ENCODE measurements at regions not wholly inside any gene's neighbourhood (a gene's known extent, or its start where the extent isn't known, plus 50 kb on each side); places are given as distances from the start of the nearest gene placed in this dataset.
"Not testable (repeated sequence)": the region's sequence is repeated elsewhere in the genome, so short reads cannot be mapped to it uniquely, and the experiment has no call there.

- TF ChIP-seq CTCF (IDR thresholded peaks at IDR 0.05) = no peak
- Histone ChIP-seq H3K27ac (no peak overlapping the region), H3K36me3 (peaks cover 22% of the 10 kb centered on the region), H3K4me3 (no peak overlapping the region), H3K4me1 (peaks cover 19% of the 10 kb centered on the region), H3K9me3 (no peaks in the 10 kb centered on the region), H3K27me3 (no peaks in the 10 kb centered on the region)
- no peak for ATAC-seq
- intact Hi-C loops (cut with DNase I) = no loop called here
- DNase-seq = no peak
Measured at GRCh38 chr7:130953196-130953595, 219.2 kb upstream of the KLF14 start.

GRCh38 chr7:130954918-130955564 is 221.0 kb upstream of the KLF14 start:
- Histone ChIP-seq H3K27ac (no peak overlapping the region), H3K4me1 (peaks cover 20% of the 10 kb centered on the region), H3K27me3 (no peaks in the 10 kb centered on the region), H3K4me3 (no peak overlapping the region), H3K36me3 (peaks cover 33% of the 10 kb centered on the region), H3K9me3 (no peaks in the 10 kb centered on the region)
- ATAC-seq = no peak
- intact Hi-C loops (cut with DNase I) = no loop called here
- DNase-seq = no peak
- no peak for TF ChIP-seq CTCF (IDR thresholded peaks at IDR 0.05)

- intact Hi-C loops (cut with DNase I) = no loop called here
- no peak for TF ChIP-seq CTCF (IDR thresholded peaks at IDR 0.05)
- Histone ChIP-seq H3K9me3 (no peaks in the 10 kb centered on the region), H3K36me3 (peaks cover 31% of the 10 kb centered on the region), H3K27ac (peak overlapping the region; percentile 3), H3K27me3 (no peaks in the 10 kb centered on the region), H3K4me3 (no peak overlapping the region), H3K4me1 (peaks cover 25% of the 10 kb centered on the region)
- DNase-seq (no peak), ATAC-seq (no peak)
Measured at GRCh38 chr7:130955565-130955919, 221.5 kb upstream of the KLF14 start.

- H3K9me3 ChIP-seq = no peaks in the 10 kb centered on the region
- peaks cover 32% of the 10 kb centered on the region for H3K36me3 ChIP-seq
- no peak for TF ChIP-seq CTCF (IDR thresholded peaks at IDR 0.05)
- H3K27ac ChIP-seq = peak overlapping the region; percentile 26
- H3K4me3 ChIP-seq = no peak overlapping the region
- intact Hi-C loops (cut with DNase I) = no loop called here
- H3K27me3 ChIP-seq = no peaks in the 10 kb centered on the region
- DNase-seq (no peak), ATAC-seq (no peak)
- peaks cover 35% of the 10 kb centered on the region for H3K4me1 ChIP-seq
Measured at GRCh38 chr7:130956417-130957136, 222.6 kb upstream of the KLF14 start.

GRCh38 chr7:130957137-130957513 is 223.1 kb upstream of the KLF14 start:
- DNase-seq = no peak
- no peak overlapping the region for H3K4me3 ChIP-seq
- H3K27ac ChIP-seq = peak overlapping the region; percentile 26
- peaks cover 36% of the 10 kb centered on the region for H3K4me1 ChIP-seq
- no peaks in the 10 kb centered on the region for H3K9me3 ChIP-seq
- no peak for ATAC-seq
- H3K36me3 ChIP-seq = peaks cover 37% of the 10 kb centered on the region
- no peak for TF ChIP-seq CTCF (IDR thresholded peaks at IDR 0.05)
- no peaks in the 10 kb centered on the region for H3K27me3 ChIP-seq
- intact Hi-C loops (cut with DNase I) = no loop called here

GRCh38 chr7:130957722-130958435 is 223.9 kb upstream of the KLF14 start:
- DNase-seq; H3K9me3 ChIP-seq; ATAC-seq; H3K27me3 ChIP-seq; intact Hi-C loops (cut with DNase I); H3K4me3 ChIP-seq: not testable (repeated sequence)
- H3K36me3 ChIP-seq = peaks cover 41% of the 10 kb centered on the region
- H3K4me1 ChIP-seq = peaks cover 41% of the 10 kb centered on the region
- H3K27ac ChIP-seq = peak overlapping the region; percentile 26
